ENCODE measurements at regions not wholly inside any gene's neighbourhood (a gene's known extent, or its start where the extent isn't known, plus 50 kb on each side); places are given as distances from the start of the nearest gene placed in this dataset.
A peak's percentile ranks its signal among the peaks of the same experiment; 100 is the strongest.

GRCh38 chr6:47105469-47106178 lies 63.5 kb upstream of the ADGRF1 start:
- no peaks in the 10 kb centered on the region for H3K27me3 ChIP-seq
- no peaks in the 10 kb centered on the region for H3K9me3 ChIP-seq
- H3K36me3 ChIP-seq, result no peaks in the 10 kb centered on the region
- H3K4me3 ChIP-seq, result no peak overlapping the region
- no peak for DNase-seq

DNA sequence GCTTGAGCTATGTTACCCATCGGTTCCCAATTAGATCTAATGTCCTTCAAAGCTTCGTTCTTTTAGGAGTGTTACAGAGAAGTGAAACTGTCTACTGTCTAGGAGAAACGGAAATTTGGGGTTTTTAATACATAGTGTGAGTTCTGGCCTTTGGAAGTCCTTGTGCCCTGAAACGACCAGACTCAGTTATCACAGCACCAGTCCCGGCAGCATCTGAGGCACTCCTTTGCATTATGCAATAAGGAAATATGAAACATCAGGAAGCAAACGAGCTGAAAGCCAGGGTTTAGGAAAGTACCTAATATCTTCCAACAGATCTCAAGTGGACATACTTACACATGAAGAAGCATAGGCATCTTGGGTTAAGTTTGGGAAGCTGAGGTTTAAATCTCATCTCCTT lies 61.8 kb upstream of the ADGRF1 start:
- DNase-seq, result no peak
- H3K27me3 ChIP-seq, result no peaks in the 10 kb centered on the region
- no peak overlapping the region for H3K4me3 ChIP-seq
- no peaks in the 10 kb centered on the region for H3K36me3 ChIP-seq
- H3K9me3 ChIP-seq, result no peaks in the 10 kb centered on the region

- DNase-seq, result no peak
- no peaks in the 10 kb centered on the region for H3K36me3 ChIP-seq
- no peak overlapping the region for H3K4me3 ChIP-seq
- H3K9me3 ChIP-seq, result no peaks in the 10 kb centered on the region
- no peaks in the 10 kb centered on the region for H3K27me3 ChIP-seq
Measured at GRCh38 chr6:47102331-47102730, 60.2 kb upstream of the ADGRF1 start.

- H3K4me3 ChIP-seq, result no peak overlapping the region
- H3K27me3 ChIP-seq, result no peaks in the 10 kb centered on the region
- DNase-seq, result no peak
Measured at GRCh38 chr6:47098570-47098993, 56.5 kb upstream of the ADGRF1 start.

GRCh38 chr6:47097092-47097945 lies 55.2 kb upstream of the ADGRF1 start:
- H3K4me3 ChIP-seq, result no peak overlapping the region
- no peaks in the 10 kb centered on the region for H3K36me3 ChIP-seq
- no peaks in the 10 kb centered on the region for H3K9me3 ChIP-seq
- no peaks in the 10 kb centered on the region for H3K27me3 ChIP-seq
- peak; percentile 34 for DNase-seq

More at GRCh38 chr6:47098570-47098993, 56.5 kb upstream of the ADGRF1 start:
- Histone ChIP-seq H3K9me3 (no peaks in the 10 kb centered on the region), H3K36me3 (no peaks in the 10 kb centered on the region)

- no peaks in the 10 kb centered on the region for H3K27me3 ChIP-seq
Measured at GRCh38 chr6:47096211-47096895, 54.2 kb upstream of the ADGRF1 start.

GRCh38 chr6:47094241-47094925 lies 52.3 kb upstream of the ADGRF1 start:
- Histone ChIP-seq H3K9me3 (no peaks in the 10 kb centered on the region), H3K4me3 (no peak overlapping the region), H3K27me3 (no peaks in the 10 kb centered on the region), H3K36me3 (no peaks in the 10 kb centered on the region)
- DNase-seq, result peak; percentile 8

More at GRCh38 chr6:47096211-47096895, 54.2 kb upstream of the ADGRF1 start:
- H3K36me3 ChIP-seq, result no peaks in the 10 kb centered on the region
- DNase-seq, result no peak
- no peak overlapping the region for H3K4me3 ChIP-seq
- no peaks in the 10 kb centered on the region for H3K9me3 ChIP-seq

GRCh38 chr6:47093169-47093568 lies 51.0 kb upstream of the ADGRF1 start:
- no peak for DNase-seq
- H3K36me3 ChIP-seq, result no peaks in the 10 kb centered on the region
- H3K4me3 ChIP-seq, result no peak overlapping the region
- no peaks in the 10 kb centered on the region for H3K27me3 ChIP-seq
- no peaks in the 10 kb centered on the region for H3K9me3 ChIP-seq

- H3K27me3 ChIP-seq, result no peaks in the 10 kb centered on the region
- H3K36me3 ChIP-seq, result no peaks in the 10 kb centered on the region
- no peak for DNase-seq
- H3K9me3 ChIP-seq, result no peaks in the 10 kb centered on the region
- no peak overlapping the region for H3K4me3 ChIP-seq
Measured at GRCh38 chr6:47091886-47092668, 49.9 kb upstream of the ADGRF1 start.
